HEK293 (cell line): ENCODE measurements at regions not wholly inside any gene's neighbourhood (a gene's known extent, or its start where the extent isn't known, plus 50 kb on each side); places are given as distances from the start of the nearest gene placed in this dataset.

Experiments used
- CTCF ChIA-PET: fragments of 350-600 bp; formaldehyde crosslinking; extraction: SDS; loops from one replicate; lab custom pipeline; 2021; ENCODE audit warnings: antibody characterized with exemption; lab: Yijun Ruan, JAX
- POLR2A ChIA-PET: fragments of 300-600 bp; formaldehyde crosslinking; extraction: SDS; loops from one replicate; lab custom pipeline; 2020; ENCODE audit warnings: antibody characterized with exemption, inconsistent platforms; lab: Yijun Ruan, JAX
- H3K27ac ChIP-seq: fragments of 200-500 bp; sonication (Bioruptor generic); 2 replicates; pipeline ENCODE4 v1.5.1; 2014; ENCODE audit warnings: low read depth, low read length, control low read depth, inconsistent platforms; ENCODE audit errors: extremely low read depth
- H3K36me3 ChIP-seq, 2 experiments: fragments of 200-500 bp in 1 of 2; sonication (Bioruptor generic) in 1 of 2; 1 replicate in 1 of 2; 2 replicates in 1 of 2; pipeline ENCODE4 v1.5.1; 2014 to 2017; ENCODE audit warnings: inconsistent platforms in 2 of 2, low read length in 2 of 2; ENCODE audit not compliant: control insufficient read depth in 2 of 2, insufficient read depth in 1 of 2
- H3K4me1 ChIP-seq: fragments of 200-500 bp; sonication (Bioruptor generic); 2 replicates; pipeline ENCODE4 v1.5.1; 2014; ENCODE audit warnings: mild to moderate bottlenecking, low read length, inconsistent platforms; ENCODE audit not compliant: control insufficient read depth, insufficient read depth
- H3K4me3 ChIP-seq: 2 replicates; pipeline ENCODE4 v1.5.1; 2011; ENCODE audit warnings: low read depth, mild to moderate bottlenecking, control low read depth, low read length, moderate library complexity
- H3K9me3 ChIP-seq: fragments of 200-500 bp; sonication (Bioruptor generic); 2 replicates; pipeline ENCODE4 v1.5.1; 2014; ENCODE audit warnings: low read depth, low read length, inconsistent platforms; ENCODE audit not compliant: control insufficient read depth, insufficient read depth
- GLIS1 ChIP-seq: fragments of 450-650 bp; formaldehyde crosslinking; IDR thresholded peaks from 2 replicates; pipeline ENCODE4 v1.5.1; 2016; ENCODE audit warnings: missing biosample characterization, missing genetic modification characterization
- IKZF3 ChIP-seq: fragments of 450-650 bp; IDR thresholded peaks from 2 replicates; pipeline ENCODE4 v1.5.0; 2018; ENCODE audit warnings: missing biosample characterization, mild to moderate bottlenecking, missing genetic modification characterization, moderate library complexity
- KLF9 ChIP-seq: fragments of 450-650 bp; formaldehyde crosslinking; IDR thresholded peaks from 2 replicates; pipeline ENCODE4 v1.5.1; 2016; ENCODE audit warnings: missing biosample characterization, missing genetic modification characterization, low read depth
- SP3 ChIP-seq: fragments of 450-650 bp; formaldehyde crosslinking; IDR thresholded peaks from 2 replicates; pipeline ENCODE4 v1.5.1; 2016; ENCODE audit warnings: missing biosample characterization, missing genetic modification characterization
- ZNF138 ChIP-seq: fragments of 450-650 bp; formaldehyde crosslinking; IDR thresholded peaks from 2 replicates; pipeline ENCODE4 v1.5.1; 2016; ENCODE audit warnings: missing biosample characterization, missing genetic modification characterization, borderline replicate concordance
- ZNF274 ChIP-seq, 2 experiments: fragments of 200-500 bp in 1 of 2; fragments of 450-650 bp in 1 of 2; sonication (Bioruptor generic) in 1 of 2; formaldehyde crosslinking in 1 of 2; IDR thresholded peaks; 2 replicates each; pipeline versions ENCODE4 v1.5.1 to v1.6.1; 2014 to 2016; ENCODE audit warnings: borderline replicate concordance in 1 of 2, inconsistent platforms in 1 of 2, low read length in 1 of 2, missing biosample characterization in 1 of 2, missing genetic modification characterization in 1 of 2
- ZNF626 ChIP-seq: fragments of 450-650 bp; sonication (Bioruptor Pico); formaldehyde crosslinking; IDR thresholded peaks from 2 replicates; pipeline ENCODE4 v1.5.1; 2018; ENCODE audit warnings: missing biosample characterization, missing genetic modification characterization, inconsistent platforms
- ZNF660 ChIP-seq: fragments of 450-650 bp; IDR thresholded peaks from 2 replicates; pipeline ENCODE4 v1.5.1; 2018; ENCODE audit warnings: missing biosample characterization, mild to moderate bottlenecking, missing genetic modification characterization
- ZNF670 ChIP-seq: fragments of 450-650 bp; formaldehyde crosslinking; IDR thresholded peaks from 2 replicates; pipeline ENCODE4 v1.5.1; 2016; ENCODE audit warnings: missing biosample characterization, missing genetic modification characterization, low read depth
- ZNF776 ChIP-seq: fragments of 450-650 bp; formaldehyde crosslinking; IDR thresholded peaks from 2 replicates; pipeline ENCODE4 v1.5.0; 2017; ENCODE audit warnings: missing biosample characterization, missing genetic modification characterization, borderline replicate concordance
- ZNF792 ChIP-seq: fragments of 450-650 bp; formaldehyde crosslinking; IDR thresholded peaks from 2 replicates; pipeline ENCODE4 v1.5.1; 2016; ENCODE audit warnings: missing biosample characterization, missing genetic modification characterization
- ZSCAN16 ChIP-seq: fragments of 450-650 bp; formaldehyde crosslinking; IDR thresholded peaks from 2 replicates; pipeline ENCODE4 v1.5.1; 2016; ENCODE audit warnings: missing biosample characterization, missing genetic modification characterization
- ZXDB ChIP-seq: fragments of 450-650 bp; formaldehyde crosslinking; IDR thresholded peaks from 2 replicates; pipeline ENCODE4 v1.5.1; 2016; ENCODE audit warnings: missing biosample characterization, missing genetic modification characterization
- TF ChIP-seq, protein P1 (sequence below): fragments of 450-650 bp; formaldehyde crosslinking; IDR thresholded peaks from 2 replicates; pipeline ENCODE4 v1.5.1; 2016; ENCODE audit warnings: missing biosample characterization, missing genetic modification characterization
- TF ChIP-seq, protein P2 (sequence below): fragments of 450-650 bp; formaldehyde crosslinking; IDR thresholded peaks from 2 replicates; pipeline ENCODE4 v1.5.1; 2016; ENCODE audit warnings: missing biosample characterization, missing genetic modification characterization
- TF ChIP-seq, protein P3 (sequence below): fragments of 450-650 bp; formaldehyde crosslinking; IDR thresholded peaks from 2 replicates; pipeline ENCODE4 v1.5.1; 2016; ENCODE audit warnings: missing biosample characterization, missing genetic modification characterization
- TF ChIP-seq, protein P4 (sequence below): fragments of 450-650 bp; formaldehyde crosslinking; IDR thresholded peaks from 2 replicates; pipeline ENCODE4 v1.5.1; 2016; ENCODE audit warnings: missing biosample characterization, missing genetic modification characterization
- TF ChIP-seq, protein P5 (sequence below): fragments of 450-650 bp; formaldehyde crosslinking; IDR thresholded peaks from 2 replicates; pipeline ENCODE4 v1.5.1; 2016; ENCODE audit warnings: missing biosample characterization, missing genetic modification characterization, borderline replicate concordance

DNA sequence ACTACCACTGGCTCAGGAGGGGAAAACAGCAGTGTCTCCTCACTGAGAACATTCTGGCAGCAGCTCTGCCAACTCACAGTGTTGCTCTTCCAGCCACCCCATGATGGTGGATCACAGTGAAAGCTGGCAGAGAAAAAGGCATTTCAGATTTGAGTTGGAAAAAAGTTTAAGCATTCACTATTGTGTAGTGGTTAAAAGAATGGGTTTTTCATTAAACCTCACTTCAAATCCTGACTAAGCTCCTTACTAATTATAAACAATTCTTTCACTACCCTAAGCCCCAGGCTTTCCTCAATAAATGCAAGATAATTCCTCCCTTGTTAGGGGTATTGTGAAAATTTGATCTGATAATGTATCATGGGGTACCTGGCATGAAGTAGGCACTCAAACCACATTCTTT lies 518.1 kb downstream of the SNAPC1 start:
- no peak for TF ChIP-seq KLF9 (tag by site-specific recombination)
- TF ChIP-seq ZNF138 (tag by site-specific recombination): no peak
- TF ChIP-seq, protein P1, sequence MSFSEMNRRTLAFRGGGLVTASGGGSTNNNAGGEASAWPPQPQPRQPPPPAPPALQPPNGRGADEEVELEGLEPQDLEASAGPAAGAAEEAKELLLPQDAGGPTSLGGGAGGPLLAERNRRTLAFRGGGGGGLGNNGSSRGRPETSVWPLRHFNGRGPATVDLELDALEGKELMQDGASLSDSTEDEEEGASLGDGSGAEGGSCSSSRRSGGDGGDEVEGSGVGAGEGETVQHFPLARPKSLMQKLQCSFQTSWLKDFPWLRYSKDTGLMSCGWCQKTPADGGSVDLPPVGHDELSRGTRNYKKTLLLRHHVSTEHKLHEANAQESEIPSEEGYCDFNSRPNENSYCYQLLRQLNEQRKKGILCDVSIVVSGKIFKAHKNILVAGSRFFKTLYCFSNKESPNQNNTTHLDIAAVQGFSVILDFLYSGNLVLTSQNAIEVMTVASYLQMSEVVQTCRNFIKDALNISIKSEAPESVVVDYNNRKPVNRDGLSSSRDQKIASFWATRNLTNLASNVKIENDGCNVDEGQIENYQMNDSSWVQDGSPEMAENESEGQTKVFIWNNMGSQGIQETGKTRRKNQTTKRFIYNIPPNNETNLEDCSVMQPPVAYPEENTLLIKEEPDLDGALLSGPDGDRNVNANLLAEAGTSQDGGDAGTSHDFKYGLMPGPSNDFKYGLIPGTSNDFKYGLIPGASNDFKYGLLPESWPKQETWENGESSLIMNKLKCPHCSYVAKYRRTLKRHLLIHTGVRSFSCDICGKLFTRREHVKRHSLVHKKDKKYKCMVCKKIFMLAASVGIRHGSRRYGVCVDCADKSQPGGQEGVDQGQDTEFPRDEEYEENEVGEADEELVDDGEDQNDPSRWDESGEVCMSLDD: no peak
- no peak for TF ChIP-seq ZNF670 (tag by site-specific recombination)
- TF ChIP-seq ZSCAN16 (tag by site-specific recombination): no peak
- TF ChIP-seq, protein P2, sequence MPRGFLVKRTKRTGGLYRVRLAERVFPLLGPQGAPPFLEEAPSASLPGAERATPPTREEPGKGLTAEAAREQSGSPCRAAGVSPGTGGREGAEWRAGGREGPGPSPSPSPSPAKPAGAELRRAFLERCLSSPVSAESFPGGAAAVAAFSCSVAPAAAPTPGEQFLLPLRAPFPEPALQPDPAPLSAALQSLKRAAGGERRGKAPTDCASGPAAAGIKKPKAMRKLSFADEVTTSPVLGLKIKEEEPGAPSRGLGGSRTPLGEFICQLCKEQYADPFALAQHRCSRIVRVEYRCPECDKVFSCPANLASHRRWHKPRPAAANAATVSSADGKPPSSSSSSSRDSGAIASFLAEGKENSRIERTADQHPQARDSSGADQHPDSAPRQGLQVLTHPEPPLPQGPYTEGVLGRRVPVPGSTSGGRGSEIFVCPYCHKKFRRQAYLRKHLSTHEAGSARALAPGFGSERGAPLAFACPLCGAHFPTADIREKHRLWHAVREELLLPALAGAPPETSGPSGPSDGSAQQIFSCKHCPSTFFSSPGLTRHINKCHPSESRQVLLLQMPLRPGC (tag by site-specific recombination): no peak
- TF ChIP-seq SP3: no peak
- no peak for TF ChIP-seq ZNF792 (tag by site-specific recombination)
- TF ChIP-seq, protein P3, sequence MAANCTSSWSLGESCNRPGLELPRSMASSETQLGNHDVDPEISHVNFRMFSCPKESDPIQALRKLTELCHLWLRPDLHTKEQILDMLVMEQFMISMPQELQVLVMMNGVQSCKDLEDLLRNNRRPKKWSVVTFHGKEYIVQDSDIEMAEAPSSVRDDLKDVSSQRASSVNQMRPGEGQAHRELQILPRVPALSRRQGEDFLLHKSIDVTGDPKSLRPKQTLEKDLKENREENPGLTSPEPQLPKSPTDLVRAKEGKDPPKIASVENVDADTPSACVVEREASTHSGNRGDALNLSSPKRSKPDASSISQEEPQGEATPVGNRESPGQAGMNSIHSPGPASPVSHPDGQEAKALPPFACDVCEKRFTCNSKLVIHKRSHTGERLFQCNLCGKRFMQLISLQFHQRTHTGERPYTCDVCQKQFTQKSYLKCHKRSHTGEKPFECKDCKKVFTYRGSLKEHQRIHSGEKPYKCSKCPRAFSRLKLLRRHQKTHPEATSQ: no peak
- no peak for TF ChIP-seq ZXDB
- TF ChIP-seq ZNF626 (tag by site-specific recombination): no peak
- TF ChIP-seq, protein P4, sequence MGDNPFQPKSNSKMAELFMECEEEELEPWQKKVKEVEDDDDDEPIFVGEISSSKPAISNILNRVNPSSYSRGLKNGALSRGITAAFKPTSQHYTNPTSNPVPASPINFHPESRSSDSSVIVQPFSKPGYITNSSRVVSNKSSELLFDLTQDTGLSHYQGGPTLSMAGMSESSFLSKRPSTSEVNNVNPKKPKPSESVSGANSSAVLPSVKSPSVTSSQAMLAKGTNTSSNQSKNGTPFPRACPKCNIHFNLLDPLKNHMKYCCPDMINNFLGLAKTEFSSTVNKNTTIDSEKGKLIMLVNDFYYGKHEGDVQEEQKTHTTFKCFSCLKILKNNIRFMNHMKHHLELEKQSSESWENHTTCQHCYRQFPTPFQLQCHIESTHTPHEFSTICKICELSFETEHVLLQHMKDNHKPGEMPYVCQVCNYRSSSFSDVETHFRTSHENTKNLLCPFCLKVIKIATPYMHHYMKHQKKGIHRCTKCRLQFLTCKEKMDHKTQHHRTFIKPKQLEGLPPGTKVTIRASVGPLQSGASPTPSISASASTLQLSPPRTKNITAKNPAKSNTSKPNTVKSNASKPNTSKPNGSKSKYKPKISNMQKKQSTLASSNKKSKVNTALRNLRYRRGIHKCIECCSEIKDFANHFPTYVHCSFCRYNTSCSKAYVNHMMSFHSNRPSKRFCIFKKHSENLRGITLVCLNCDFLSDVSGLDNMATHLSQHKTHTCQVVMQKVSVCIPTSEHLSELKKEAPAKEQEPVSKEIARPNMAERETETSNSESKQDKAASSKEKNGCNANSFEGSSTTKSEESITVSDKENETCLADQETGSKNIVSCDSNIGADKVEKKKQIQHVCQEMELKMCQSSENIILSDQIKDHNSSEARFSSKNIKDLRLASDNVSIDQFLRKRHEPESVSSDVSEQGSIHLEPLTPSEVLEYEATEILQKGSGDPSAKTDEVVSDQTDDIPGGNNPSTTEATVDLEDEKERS (tag by site-specific recombination): no peak
- TF ChIP-seq, all 188 proteins: peak for 0
- no peaks in the 10 kb centered on the region for H3K36me3 ChIP-seq
- H3K9me3 ChIP-seq: no peaks in the 10 kb centered on the region
- H3K4me3 ChIP-seq: no peak overlapping the region
- ChIA-PET CTCF (no interaction called here), POLR2A (no interaction called here)
- H3K4me1 ChIP-seq: no peaks in the 10 kb centered on the region
- no peak overlapping the region for H3K27ac ChIP-seq

DNA sequence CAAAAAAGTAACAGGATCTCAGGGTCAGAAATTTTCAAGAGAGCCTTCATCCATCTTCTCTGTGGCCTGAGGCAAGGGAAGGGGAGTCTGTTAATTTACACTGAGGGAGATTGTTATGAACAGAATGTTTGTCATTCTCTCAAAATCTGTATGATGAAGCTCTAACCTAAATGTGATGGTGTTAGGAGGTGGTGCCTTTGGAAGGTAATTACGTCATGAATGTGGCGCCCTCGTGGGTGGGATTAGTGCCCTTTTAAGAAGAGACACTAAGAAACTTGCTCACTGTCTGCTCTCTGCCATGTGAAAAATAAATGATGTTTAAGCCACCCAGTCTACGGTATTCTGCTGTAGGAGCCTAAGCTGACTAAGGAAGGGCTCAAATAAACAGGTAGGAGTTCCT lies 521.6 kb downstream of the SNAPC1 start:
- CTCF ChIA-PET: no interaction called here
- Histone ChIP-seq H3K27ac (no peak overlapping the region), H3K36me3 (no peaks in the 10 kb centered on the region), H3K4me3 (no peak overlapping the region), H3K9me3 (no peaks in the 10 kb centered on the region), H3K4me1 (no peaks in the 10 kb centered on the region)
- TF ChIP-seq ZNF274 (IDR thresholded peaks at IDR 0.05; ENCODE audit: low read length): no peak
- TF ChIP-seq ZNF274 (tag by site-specific recombination; IDR thresholded peaks at IDR 0.05; ENCODE audit: borderline replicate concordance): no peak
- TF ChIP-seq, protein P5, sequence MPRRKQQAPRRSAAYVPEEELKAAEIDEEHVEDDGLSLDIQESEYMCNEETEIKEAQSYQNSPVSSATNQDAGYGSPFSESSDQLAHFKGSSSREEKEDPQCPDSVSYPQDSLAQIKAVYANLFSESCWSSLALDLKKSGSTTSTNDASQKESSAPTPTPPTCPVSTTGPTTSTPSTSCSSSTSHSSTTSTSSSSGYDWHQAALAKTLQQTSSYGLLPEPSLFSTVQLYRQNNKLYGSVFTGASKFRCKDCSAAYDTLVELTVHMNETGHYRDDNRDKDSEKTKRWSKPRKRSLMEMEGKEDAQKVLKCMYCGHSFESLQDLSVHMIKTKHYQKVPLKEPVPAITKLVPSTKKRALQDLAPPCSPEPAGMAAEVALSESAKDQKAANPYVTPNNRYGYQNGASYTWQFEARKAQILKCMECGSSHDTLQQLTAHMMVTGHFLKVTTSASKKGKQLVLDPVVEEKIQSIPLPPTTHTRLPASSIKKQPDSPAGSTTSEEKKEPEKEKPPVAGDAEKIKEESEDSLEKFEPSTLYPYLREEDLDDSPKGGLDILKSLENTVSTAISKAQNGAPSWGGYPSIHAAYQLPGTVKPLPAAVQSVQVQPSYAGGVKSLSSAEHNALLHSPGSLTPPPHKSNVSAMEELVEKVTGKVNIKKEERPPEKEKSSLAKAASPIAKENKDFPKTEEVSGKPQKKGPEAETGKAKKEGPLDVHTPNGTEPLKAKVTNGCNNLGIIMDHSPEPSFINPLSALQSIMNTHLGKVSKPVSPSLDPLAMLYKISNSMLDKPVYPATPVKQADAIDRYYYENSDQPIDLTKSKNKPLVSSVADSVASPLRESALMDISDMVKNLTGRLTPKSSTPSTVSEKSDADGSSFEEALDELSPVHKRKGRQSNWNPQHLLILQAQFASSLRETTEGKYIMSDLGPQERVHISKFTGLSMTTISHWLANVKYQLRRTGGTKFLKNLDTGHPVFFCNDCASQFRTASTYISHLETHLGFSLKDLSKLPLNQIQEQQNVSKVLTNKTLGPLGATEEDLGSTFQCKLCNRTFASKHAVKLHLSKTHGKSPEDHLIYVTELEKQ (tag by site-specific recombination): no peak
- no peak for TF ChIP-seq IKZF3 (tag by site-specific recombination)
- no peak for TF ChIP-seq ZNF660
- no peak for TF ChIP-seq ZNF776 (tag by site-specific recombination)
- TF ChIP-seq GLIS1 (tag by site-specific recombination): no peak
- POLR2A ChIA-PET: no interaction called here
